SW 1271 (cell line): ENCODE measurements at regions not wholly inside any gene's neighbourhood (a gene's known extent, or its start where the extent isn't known, plus 50 kb on each side); places are given as distances from the start of the nearest gene placed in this dataset.
"Not testable (repeated sequence)": the region's sequence is repeated elsewhere in the genome, so short reads cannot be mapped to it uniquely, and the experiment has no call there.

ENCODE experiments used
- DNase-seq, 2 experiments: peaks; one replicate each; lab custom pipeline; 2025; lab: John Stamatoyannopoulos, UW

GRCh38 chrX:1700757-1701156, 85.9 kb downstream of the ASMT start:
- DNase-seq = no peak

- not testable (repeated sequence) for DNase-seq
Observed at GRCh38 chrX:1701396-1701901, 86.6 kb downstream of the ASMT start.

- not testable (repeated sequence) for DNase-seq
Observed at GRCh38 chrX:1702142-1702541, 87.3 kb downstream of the ASMT start.

- not testable (repeated sequence) for DNase-seq
Observed at GRCh38 chrX:1702557-1702956, 87.7 kb downstream of the ASMT start.

GRCh38 chrX:1709277-1709676, 94.4 kb downstream of the ASMT start:
- DNase-seq = not testable (repeated sequence)

GRCh38 chrX:1713296-1713695, 98.4 kb downstream of the ASMT start:
- DNase-seq = no peak

GRCh38 chrX:1717373-1717772, 102.5 kb downstream of the ASMT start:
- no peak for DNase-seq

- DNase-seq = no peak
Observed at GRCh38 chrX:1719270-1719669, 104.4 kb downstream of the ASMT start.

GRCh38 chrX:1720836-1721235, 106.0 kb downstream of the ASMT start:
- no peak for DNase-seq

- no peak for DNase-seq
Observed at GRCh38 chrX:1725472-1725871, 110.6 kb downstream of the ASMT start.

- DNase-seq = peak; percentile 1 to 12
Observed at GRCh38 chrX:1727531-1728027, 112.7 kb downstream of the ASMT start.

- no peak for DNase-seq
Observed at GRCh38 chrX:1734806-1735205, 119.9 kb downstream of the ASMT start.

- DNase-seq = no peak
Observed at GRCh38 chrX:1741816-1742394, 127.0 kb downstream of the ASMT start.

- DNase-seq = no peak
Observed at GRCh38 chrX:1743105-1743504, 128.2 kb downstream of the ASMT start.

- DNase-seq = no peak
Observed at GRCh38 chrX:1743663-1744062, 128.8 kb downstream of the ASMT start.

GRCh38 chrX:1748408-1748807, 133.5 kb downstream of the ASMT start:
- no peak for DNase-seq

- no peak for DNase-seq
Observed at GRCh38 chrX:1749499-1749898, 134.6 kb downstream of the ASMT start.

GRCh38 chrX:1750267-1750666, 135.4 kb downstream of the ASMT start:
- no peak for DNase-seq

GRCh38 chrX:1751781-1752180, 136.9 kb downstream of the ASMT start:
- no peak for DNase-seq

GRCh38 chrX:1752799-1753198, 137.9 kb downstream of the ASMT start:
- not testable (repeated sequence) for DNase-seq

- no peak for DNase-seq
Observed at GRCh38 chrX:1754077-1754476, 139.2 kb downstream of the ASMT start.

- DNase-seq = no peak
Observed at GRCh38 chrX:1763294-1763693, 148.4 kb downstream of the ASMT start.

GRCh38 chrX:1764883-1765364, 150.1 kb downstream of the ASMT start:
- DNase-seq = not testable (repeated sequence)

- DNase-seq = no peak
Observed at GRCh38 chrX:1767026-1767425, 152.2 kb downstream of the ASMT start.
